ENCODE measurements at regions not wholly inside any gene's neighbourhood (a gene's known extent, or its start where the extent isn't known, plus 50 kb on each side); places are given as distances from the start of the nearest gene placed in this dataset.
"Not testable (repeated sequence)": the region's sequence is repeated elsewhere in the genome, so short reads cannot be mapped to it uniquely, and the experiment has no call there.

GRCh38 chr14:37746140-37746832 lies 150.9 kb downstream of the TTC6 start:
- TF ChIP-seq CTCF (IDR thresholded peaks at IDR 0.05) (no peak), SIN3A (IDR thresholded peaks at IDR 0.05; ENCODE audit: borderline replicate concordance, insufficient read depth, low read depth, low read length) (no peak), REST (IDR thresholded peaks at IDR 0.05; ENCODE audit: insufficient read depth in 1 of 2, low read depth in 2 of 2, low read length in 1 of 2) (no peak), POLR2AphosphoS5 (IDR thresholded peaks at IDR 0.05; ENCODE audit: low read depth, low read length) (no peak), TCF7L2 (IDR thresholded peaks at IDR 0.05; ENCODE audit: low read depth, low read length) (no peak)
- ChIA-PET CTCF (no interaction called here), POLR2A (no interaction called here)
- DNase-seq (ENCODE audit: low read depth, low spot score) (no peak), ATAC-seq (no peak)
- Histone ChIP-seq H3K4me1 (ENCODE audit: control insufficient read depth, insufficient read depth, low read length) (no peaks in the 10 kb centered on the region), H3K36me3 (ENCODE audit: control insufficient read depth, insufficient read depth, low read length) (no peaks in the 10 kb centered on the region), H3K9me3 (ENCODE audit: control insufficient read depth, insufficient read depth, low read depth, low read length) (no peaks in the 10 kb centered on the region), H3K27ac (ENCODE audit: low read length) (no peak overlapping the region), H3K27me3 (ENCODE audit: control insufficient read depth, insufficient read depth, low read length) (no peaks in the 10 kb centered on the region), H3K4me3 (ENCODE audit: low read depth in 2 of 2, low read length in 2 of 2) (no peak overlapping the region)
- intact Hi-C loops (cut with micrococcal nuclease; ENCODE audit: unreplicated experiment), result no loop called here
- no TSS peak for BruUV-seq (replicated peaks)
- in situ Hi-C loops (cut with HindIII; ENCODE audit: low pct_unique_long_range_greater_than_20kb, low sequenced_read_pairs), result no loop called here

GRCh38 chr14:37753459-37753858 lies 158.0 kb downstream of the TTC6 start:
- no peak for DNase-seq (ENCODE audit: low read depth, low spot score)
- no TSS peak for BruUV-seq (replicated peaks)
- H3K4me1 ChIP-seq (ENCODE audit: control insufficient read depth, insufficient read depth, low read length), result no peaks in the 10 kb centered on the region
- H3K36me3 ChIP-seq (ENCODE audit: control insufficient read depth, insufficient read depth, low read length), result no peaks in the 10 kb centered on the region
- in situ Hi-C loops (cut with HindIII; ENCODE audit: low pct_unique_long_range_greater_than_20kb, low sequenced_read_pairs) (no loop called here), intact Hi-C loops (cut with micrococcal nuclease; ENCODE audit: unreplicated experiment) (no loop called here)
- no peak for ATAC-seq
- ChIA-PET POLR2A (no interaction called here), CTCF (no interaction called here)
- H3K27me3 ChIP-seq (ENCODE audit: control insufficient read depth, insufficient read depth, low read length), result no peaks in the 10 kb centered on the region
- no peaks in the 10 kb centered on the region for H3K9me3 ChIP-seq (ENCODE audit: control insufficient read depth, insufficient read depth, low read depth, low read length)
- no peak overlapping the region for H3K27ac ChIP-seq (ENCODE audit: low read length)
- no peak for TF ChIP-seq SIN3A (IDR thresholded peaks at IDR 0.05; ENCODE audit: borderline replicate concordance, insufficient read depth, low read depth, low read length)
- no peak for TF ChIP-seq REST (IDR thresholded peaks at IDR 0.05; ENCODE audit: insufficient read depth in 1 of 2, low read depth in 2 of 2, low read length in 1 of 2)
- TF ChIP-seq POLR2AphosphoS5 (IDR thresholded peaks at IDR 0.05; ENCODE audit: low read depth, low read length), result no peak
- no peak for TF ChIP-seq CTCF (IDR thresholded peaks at IDR 0.05)
- TF ChIP-seq TCF7L2 (IDR thresholded peaks at IDR 0.05; ENCODE audit: low read depth, low read length), result no peak
- H3K4me3 ChIP-seq (ENCODE audit: low read depth in 2 of 2, low read length in 2 of 2), result no peak overlapping the region

- H3K9me3 ChIP-seq (ENCODE audit: control insufficient read depth, insufficient read depth, low read depth, low read length); H3K27ac ChIP-seq (ENCODE audit: low read length); H3K4me1 ChIP-seq (ENCODE audit: control insufficient read depth, insufficient read depth, low read length); intact Hi-C loops (cut with micrococcal nuclease; ENCODE audit: unreplicated experiment); H3K4me3 ChIP-seq (ENCODE audit: low read depth in 2 of 2, low read length in 2 of 2); in situ Hi-C loops (cut with HindIII; ENCODE audit: low pct_unique_long_range_greater_than_20kb, low sequenced_read_pairs); CTCF ChIA-PET; ATAC-seq; H3K36me3 ChIP-seq (ENCODE audit: control insufficient read depth, insufficient read depth, low read length); DNase-seq (ENCODE audit: low read depth, low spot score); H3K27me3 ChIP-seq (ENCODE audit: control insufficient read depth, insufficient read depth, low read length); BruUV-seq (replicated peaks); POLR2A ChIA-PET: not testable (repeated sequence)
Measured at GRCh38 chr14:37760275-37760674, 164.8 kb downstream of the TTC6 start.
